Left renal cortex interstitium (tissue), 4 donors: ENCODE measurements at regions not wholly inside any gene's neighbourhood (a gene's known extent, or its start where the extent isn't known, plus 50 kb on each side); places are given as distances from the start of the nearest gene placed in this dataset.
"Not testable (repeated sequence)": the region's sequence is repeated elsewhere in the genome, so short reads cannot be mapped to it uniquely, and the experiment has no call there.

ENCODE experiments used
- DNase-seq, 4 donors: peaks; one replicate each; pipeline ENCODE4 v3.0.0-alpha.2; 2013; ENCODE audit warnings: low read depth in 4 of 4, low spot score in 2 of 4, missing footprints in 1 of 4

GRCh38 chr4:28490669-28491068 lies 1630.0 kb downstream of the STIM2 start:
- DNase-seq: no peak

GRCh38 chr4:28505064-28505463 lies 1644.4 kb downstream of the STIM2 start:
- no peak for DNase-seq

GRCh38 chr4:28508636-28509035 lies 1648.0 kb downstream of the STIM2 start:
- DNase-seq: no peak

GRCh38 chr4:28514766-28515165 lies 1654.1 kb downstream of the STIM2 start:
- not testable (repeated sequence) for DNase-seq

GRCh38 chr4:28518561-28519165 lies 1658.0 kb downstream of the STIM2 start:
- DNase-seq: no peak

- DNase-seq: no peak
Measured at GRCh38 chr4:28523681-28524190, 1663.1 kb downstream of the STIM2 start.

- DNase-seq: no peak
Measured at GRCh38 chr4:28536124-28536523, 1675.5 kb downstream of the STIM2 start.

GRCh38 chr4:28545986-28546385 lies 1685.3 kb downstream of the STIM2 start:
- no peak for DNase-seq

- DNase-seq: no peak
Measured at GRCh38 chr4:28548136-28548535, 1687.5 kb downstream of the STIM2 start.

- no peak for DNase-seq
Measured at GRCh38 chr4:28548594-28548993, 1688.0 kb downstream of the STIM2 start.

- no peak for DNase-seq
Measured at GRCh38 chr4:28555866-28556265, 1695.2 kb downstream of the STIM2 start.

- no peak for DNase-seq
Measured at GRCh38 chr4:28557755-28558154, 1697.1 kb downstream of the STIM2 start.

GRCh38 chr4:28558895-28559294 lies 1698.3 kb downstream of the STIM2 start:
- DNase-seq: no peak

GRCh38 chr4:28562913-28563312 lies 1702.3 kb downstream of the STIM2 start:
- DNase-seq: no peak

GRCh38 chr4:28565396-28565795 lies 1704.8 kb downstream of the STIM2 start:
- DNase-seq: no peak

GRCh38 chr4:28600958-28601357 lies 1740.3 kb downstream of the STIM2 start:
- no peak for DNase-seq

- no peak for DNase-seq
Measured at GRCh38 chr4:28621591-28621990, 1761.0 kb downstream of the STIM2 start.

- DNase-seq: no peak
Measured at GRCh38 chr4:28636971-28637370, 1776.3 kb downstream of the STIM2 start.

- DNase-seq: no peak
Measured at GRCh38 chr4:28639747-28640146, 1779.1 kb downstream of the STIM2 start.

- DNase-seq: no peak
Measured at GRCh38 chr4:28654618-28655017, 1794.0 kb downstream of the STIM2 start.

GRCh38 chr4:28665306-28665705 lies 1804.7 kb downstream of the STIM2 start:
- DNase-seq: no peak

- DNase-seq: no peak
Measured at GRCh38 chr4:28675582-28675981, 1814.9 kb downstream of the STIM2 start.

GRCh38 chr4:28677808-28678207 lies 1817.2 kb downstream of the STIM2 start:
- no peak for DNase-seq
